ENCODE measurements at regions not wholly inside any gene's neighbourhood (a gene's known extent, or its start where the extent isn't known, plus 50 kb on each side); places are given as distances from the start of the nearest gene placed in this dataset.
"Not testable (repeated sequence)": the region's sequence is repeated elsewhere in the genome, so short reads cannot be mapped to it uniquely, and the experiment has no call there.

DNA sequence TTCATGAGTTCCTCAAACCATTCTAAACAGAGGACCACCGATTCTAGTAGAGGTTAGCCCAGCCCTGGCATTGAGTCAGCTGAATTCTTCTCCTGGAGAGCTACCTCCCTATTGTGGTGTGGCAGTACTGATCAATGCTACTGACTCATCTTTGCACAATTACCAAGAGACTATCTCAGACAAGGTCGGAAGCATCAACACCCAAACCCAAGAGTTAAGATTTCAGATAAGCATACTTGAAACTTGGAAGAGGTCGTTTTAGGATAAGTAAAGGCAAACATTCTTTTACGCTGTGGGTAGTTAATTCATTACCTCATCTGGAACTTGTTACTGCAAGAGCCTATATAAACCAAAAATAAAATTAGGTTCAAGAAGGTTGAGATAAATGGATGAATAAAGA is 154.6 kb upstream of the NRBF2 start:
- Histone ChIP-seq H3K4me1 (ENCODE audit: low read length) (no peaks in the 10 kb centered on the region), H3K4me2 (ENCODE audit: low read depth, low read length) (no peak overlapping the region), H3K9me3 (replicated peaks; ENCODE audit: insufficient read depth, low read length) (no peaks in the 10 kb centered on the region), H3K27ac (ENCODE audit: low read length) (no peak overlapping the region), H3K36me3 (replicated peaks; ENCODE audit: insufficient read depth, low read length) (no peaks in the 10 kb centered on the region), H3F3A (ENCODE audit: insufficient read depth, low read length) (no peaks in the 10 kb centered on the region), H3K79me2 (ENCODE audit: low read length) (no peaks in the 10 kb centered on the region), H3K4me3 (ENCODE audit: low read length) (no peak overlapping the region), H4K20me1 (ENCODE audit: insufficient read depth, low read length) (no peaks in the 10 kb centered on the region), H2AFZ (ENCODE audit: low read length) (no peak overlapping the region), H3K9ac (ENCODE audit: low read length) (no peak overlapping the region), H3K27me3 (replicated peaks; ENCODE audit: insufficient read depth, low read length) (no peaks in the 10 kb centered on the region), H3K9me2 (replicated peaks; ENCODE audit: insufficient read depth, low read length) (no peaks in the 10 kb centered on the region)
- no peak for DNase-seq
- TF ChIP-seq, protein P1, sequence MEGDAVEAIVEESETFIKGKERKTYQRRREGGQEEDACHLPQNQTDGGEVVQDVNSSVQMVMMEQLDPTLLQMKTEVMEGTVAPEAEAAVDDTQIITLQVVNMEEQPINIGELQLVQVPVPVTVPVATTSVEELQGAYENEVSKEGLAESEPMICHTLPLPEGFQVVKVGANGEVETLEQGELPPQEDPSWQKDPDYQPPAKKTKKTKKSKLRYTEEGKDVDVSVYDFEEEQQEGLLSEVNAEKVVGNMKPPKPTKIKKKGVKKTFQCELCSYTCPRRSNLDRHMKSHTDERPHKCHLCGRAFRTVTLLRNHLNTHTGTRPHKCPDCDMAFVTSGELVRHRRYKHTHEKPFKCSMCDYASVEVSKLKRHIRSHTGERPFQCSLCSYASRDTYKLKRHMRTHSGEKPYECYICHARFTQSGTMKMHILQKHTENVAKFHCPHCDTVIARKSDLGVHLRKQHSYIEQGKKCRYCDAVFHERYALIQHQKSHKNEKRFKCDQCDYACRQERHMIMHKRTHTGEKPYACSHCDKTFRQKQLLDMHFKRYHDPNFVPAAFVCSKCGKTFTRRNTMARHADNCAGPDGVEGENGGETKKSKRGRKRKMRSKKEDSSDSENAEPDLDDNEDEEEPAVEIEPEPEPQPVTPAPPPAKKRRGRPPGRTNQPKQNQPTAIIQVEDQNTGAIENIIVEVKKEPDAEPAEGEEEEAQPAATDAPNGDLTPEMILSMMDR (IDR thresholded peaks at IDR 0.05; ENCODE audit: low read length): no peak

DNA sequence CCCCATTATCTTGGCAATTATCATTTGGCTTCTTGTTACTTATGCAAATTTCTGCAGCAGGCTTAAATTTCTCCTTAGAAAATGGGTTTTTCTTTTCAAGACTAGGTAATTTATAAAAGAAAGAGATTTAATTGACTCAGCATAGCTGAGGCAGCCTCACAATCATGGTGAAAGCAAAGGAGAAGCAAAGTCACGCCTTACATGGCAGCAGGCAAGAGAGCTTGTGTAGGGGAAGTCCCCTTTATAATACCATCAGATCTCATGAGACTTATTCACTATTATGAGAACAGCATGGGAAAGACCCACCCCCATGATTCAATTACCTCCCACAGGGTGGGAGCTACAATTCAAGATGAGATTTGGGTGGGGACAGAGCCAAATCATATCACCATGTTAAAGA is 158.3 kb upstream of the NRBF2 start:
- H3F3A ChIP-seq (ENCODE audit: insufficient read depth, low read length); H3K4me1 ChIP-seq (ENCODE audit: low read length); H3K79me2 ChIP-seq (ENCODE audit: low read length); DNase-seq; H3K9me2 ChIP-seq (replicated peaks; ENCODE audit: insufficient read depth, low read length); H3K9ac ChIP-seq (ENCODE audit: low read length); H4K20me1 ChIP-seq (ENCODE audit: insufficient read depth, low read length); H2AFZ ChIP-seq (ENCODE audit: low read length); H3K36me3 ChIP-seq (replicated peaks; ENCODE audit: insufficient read depth, low read length); H3K27ac ChIP-seq (ENCODE audit: low read length); H3K4me3 ChIP-seq (ENCODE audit: low read length); H3K27me3 ChIP-seq (replicated peaks; ENCODE audit: insufficient read depth, low read length); H3K9me3 ChIP-seq (replicated peaks; ENCODE audit: insufficient read depth, low read length); H3K4me2 ChIP-seq (ENCODE audit: low read depth, low read length): not testable (repeated sequence)

DNA sequence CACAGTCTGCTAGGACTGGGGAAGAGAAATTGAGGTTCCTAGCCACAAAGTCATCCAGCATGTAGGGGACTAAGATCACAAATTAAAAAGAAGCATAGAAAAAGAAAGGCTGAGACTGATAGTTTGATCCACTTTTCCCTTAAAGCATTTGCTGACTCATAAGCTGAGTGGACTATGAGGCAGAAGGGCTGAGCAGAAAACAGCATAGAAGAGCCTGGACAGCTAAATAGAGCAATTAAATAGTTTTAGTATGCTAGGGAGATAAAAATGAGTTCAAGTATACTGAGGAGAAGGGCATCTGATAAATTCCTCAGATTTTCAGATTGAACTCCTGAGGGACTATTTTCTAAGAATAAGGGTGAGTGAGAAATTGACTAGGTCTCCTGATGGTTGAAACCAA is 155.9 kb upstream of the EGR2 start:
- no peaks in the 10 kb centered on the region for H3F3A ChIP-seq (ENCODE audit: insufficient read depth, low read length)
- H3K4me3 ChIP-seq (ENCODE audit: low read length): no peak overlapping the region
- H3K27me3 ChIP-seq (replicated peaks; ENCODE audit: insufficient read depth, low read length): no peaks in the 10 kb centered on the region
- H3K9me2 ChIP-seq (replicated peaks; ENCODE audit: insufficient read depth, low read length): no peaks in the 10 kb centered on the region
- no peaks in the 10 kb centered on the region for H3K36me3 ChIP-seq (replicated peaks; ENCODE audit: insufficient read depth, low read length)
- no peaks in the 10 kb centered on the region for H3K4me1 ChIP-seq (ENCODE audit: low read length)
- no peaks in the 10 kb centered on the region for H3K79me2 ChIP-seq (ENCODE audit: low read length)
- H4K20me1 ChIP-seq (ENCODE audit: insufficient read depth, low read length): no peaks in the 10 kb centered on the region
- DNase-seq: no peak
- no peak overlapping the region for H3K9ac ChIP-seq (ENCODE audit: low read length)
- H3K9me3 ChIP-seq (replicated peaks; ENCODE audit: insufficient read depth, low read length): no peaks in the 10 kb centered on the region
- TF ChIP-seq EZH2phosphoT487 (IDR thresholded peaks at IDR 0.05; ENCODE audit: low read length) (no peak), EZH2 (optimal IDR thresholded peaks at IDR 0.05; ENCODE audit: low read depth, low read length) (no peak)
- TF ChIP-seq, protein P1 (IDR thresholded peaks at IDR 0.05; ENCODE audit: low read length): no peak
- no peak overlapping the region for H3K27ac ChIP-seq (ENCODE audit: low read length)
- H3K4me2 ChIP-seq (ENCODE audit: low read depth, low read length): no peak overlapping the region
- H2AFZ ChIP-seq (ENCODE audit: low read length): no peak overlapping the region

DNA sequence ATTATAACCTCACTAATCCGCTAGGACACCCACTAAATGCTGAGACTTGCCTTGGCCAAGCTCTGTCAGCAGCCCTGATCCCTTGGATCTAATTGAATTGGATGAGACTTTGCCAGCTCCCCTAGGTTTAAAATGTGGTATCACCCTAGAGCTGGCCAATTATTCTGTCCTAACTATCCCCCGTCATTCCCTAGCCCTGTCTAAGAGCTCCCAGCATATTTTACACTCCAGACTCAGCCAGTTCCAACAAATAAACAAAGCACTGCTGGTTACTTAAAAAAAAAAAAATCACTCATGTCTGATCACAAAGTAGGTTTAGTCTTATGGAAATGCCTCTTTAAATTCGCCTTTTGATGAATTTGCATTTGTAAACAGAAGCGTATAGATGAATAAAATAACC is 147.9 kb upstream of the EGR2 start:
- Histone ChIP-seq H3K79me2 (ENCODE audit: low read length) (no peaks in the 10 kb centered on the region), H3K4me2 (ENCODE audit: low read depth, low read length) (no peak overlapping the region), H4K20me1 (ENCODE audit: insufficient read depth, low read length) (no peaks in the 10 kb centered on the region), H3K9me3 (replicated peaks; ENCODE audit: insufficient read depth, low read length) (no peaks in the 10 kb centered on the region), H3K36me3 (replicated peaks; ENCODE audit: insufficient read depth, low read length) (no peaks in the 10 kb centered on the region), H3K9ac (ENCODE audit: low read length) (no peak overlapping the region), H3K27me3 (replicated peaks; ENCODE audit: insufficient read depth, low read length) (no peaks in the 10 kb centered on the region), H2AFZ (ENCODE audit: low read length) (no peak overlapping the region), H3K9me2 (replicated peaks; ENCODE audit: insufficient read depth, low read length) (no peaks in the 10 kb centered on the region), H3K4me1 (ENCODE audit: low read length) (no peaks in the 10 kb centered on the region), H3K4me3 (ENCODE audit: low read length) (no peak overlapping the region), H3K27ac (ENCODE audit: low read length) (no peak overlapping the region), H3F3A (ENCODE audit: insufficient read depth, low read length) (no peaks in the 10 kb centered on the region)
- TF ChIP-seq EZH2phosphoT487 (IDR thresholded peaks at IDR 0.05; ENCODE audit: low read length) (no peak), EZH2 (optimal IDR thresholded peaks at IDR 0.05; ENCODE audit: low read depth, low read length) (no peak)
- TF ChIP-seq, protein P1 (IDR thresholded peaks at IDR 0.05; ENCODE audit: low read length): no peak
- DNase-seq: no peak
